ELF-1 (cell line): ENCODE measurements at regions not wholly inside any gene's neighbourhood (a gene's known extent, or its start where the extent isn't known, plus 50 kb on each side); places are given as distances from the start of the nearest gene placed in this dataset.
"Not testable (repeated sequence)": the region's sequence is repeated elsewhere in the genome, so short reads cannot be mapped to it uniquely, and the experiment has no call there.

Source experiments
- DNase-seq: peaks from one replicate; pipeline ENCODE4 v3.0.0-alpha.2; 2016; ENCODE audit warnings: low read depth, low spot score

GRCh38 chr16:7843261-7843660, 510.6 kb downstream of the RBFOX1 start:
- no peak for DNase-seq

- no peak for DNase-seq
Measured at GRCh38 chr16:7839568-7839967, 506.9 kb downstream of the RBFOX1 start.

- DNase-seq, result no peak
Measured at GRCh38 chr16:7834771-7835431, 502.3 kb downstream of the RBFOX1 start.

GRCh38 chr16:7820816-7821215, 488.2 kb downstream of the RBFOX1 start:
- no peak for DNase-seq

GRCh38 chr16:7805686-7806396, 473.2 kb downstream of the RBFOX1 start:
- no peak for DNase-seq

GRCh38 chr16:7804635-7805195, 472.1 kb downstream of the RBFOX1 start:
- DNase-seq, result no peak

- DNase-seq, result no peak
Measured at GRCh38 chr16:7792346-7792745, 459.7 kb downstream of the RBFOX1 start.

- DNase-seq, result no peak
Measured at GRCh38 chr16:7791028-7791590, 458.5 kb downstream of the RBFOX1 start.

- DNase-seq, result no peak
Measured at GRCh38 chr16:7775072-7775488, 442.4 kb downstream of the RBFOX1 start.

- DNase-seq, result no peak
Measured at GRCh38 chr16:7772722-7773121, 440.1 kb downstream of the RBFOX1 start.

- DNase-seq, result not testable (repeated sequence)
Measured at GRCh38 chr16:7769091-7769490, 436.4 kb downstream of the RBFOX1 start.

GRCh38 chr16:7765079-7765550, 432.5 kb downstream of the RBFOX1 start:
- DNase-seq, result peak; percentile 24

- peak; percentile 21 for DNase-seq
Measured at GRCh38 chr16:7763111-7763510, 430.5 kb downstream of the RBFOX1 start.
